H1 (cell line): ENCODE measurements at regions not wholly inside any gene's neighbourhood (a gene's known extent, or its start where the extent isn't known, plus 50 kb on each side); places are given as distances from the start of the nearest gene placed in this dataset.

Source experiments
- HDAC2 ChIP-seq, 2 experiments: fragments of 300-600 bp in 1 of 2; sonication (generic) in 1 of 2; IDR thresholded peaks; 2 replicates each; pipeline ENCODE4 v1.6.1; 2011 to 2012; ENCODE audit warnings: low read depth in 2 of 2, low read length in 2 of 2, mild to moderate bottlenecking in 2 of 2, moderate library complexity in 2 of 2, borderline replicate concordance in 1 of 2, inconsistent platforms in 1 of 2
- POU5F1 ChIP-seq: IDR thresholded peaks from 2 replicates; pipeline ENCODE4 v1.6.1; 2011; ENCODE audit warnings: low read depth, mild to moderate bottlenecking, low read length, moderate library complexity
- RNF2 ChIP-seq: fragments of 200-900, 300-1000 bp; sonication (generic); IDR thresholded peaks from 2 replicates; pipeline ENCODE4 v1.7.1; 2016; ENCODE audit warnings: borderline replicate concordance, low read depth, mild to moderate bottlenecking, antibody characterized with exemption, low read length; ENCODE audit not compliant: poor library complexity, severe bottlenecking; ENCODE audit errors: missing control alignments
- SAP30 ChIP-seq: fragments of 300-600 bp; sonication (generic); IDR thresholded peaks from 2 replicates; pipeline ENCODE4 v1.7.1; 2012; ENCODE audit warnings: low read length, moderate library complexity, mild to moderate bottlenecking, inconsistent platforms; ENCODE audit not compliant: insufficient read depth, insufficient replicate concordance
- SP2 ChIP-seq: IDR thresholded peaks from 2 replicates; pipeline ENCODE4 v1.6.1; 2012; ENCODE audit warnings: mild to moderate bottlenecking, low read length, inconsistent platforms
- ZNF274 ChIP-seq: IDR thresholded peaks from 2 replicates; pipeline ENCODE4 v1.7.0; 2012; ENCODE audit warnings: low read length, borderline replicate concordance; ENCODE audit errors: extremely low read depth

- TF ChIP-seq HDAC2 (IDR thresholded peaks at IDR 0.05; ENCODE audit: borderline replicate concordance in 1 of 2, low read depth in 2 of 2, low read length in 2 of 2) (no peak), ZNF274 (no peak), POU5F1 (no peak), SAP30 (no peak), SP2 (no peak), RNF2 (no peak)
These were observed 365.8 kb downstream of the HAPSTR1 start (continued) for GRCh38 chr16:9457215-9457614.
